LHCN-M2 (cell line): ENCODE measurements at regions not wholly inside any gene's neighbourhood (a gene's known extent, or its start where the extent isn't known, plus 50 kb on each side); places are given as distances from the start of the nearest gene placed in this dataset.

ENCODE experiments used
- DNase-seq: peaks from one replicate; pipeline ENCODE4 v3.0.0-alpha.2; 2012; ENCODE audit warnings: low read depth

GRCh38 chr1:229058729-229059128, 212.2 kb upstream of the RAB4A start:
- no peak for DNase-seq

- DNase-seq: no peak
Observed at GRCh38 chr1:229059671-229060539, 211.0 kb upstream of the RAB4A start.

- no peak for DNase-seq
Observed at GRCh38 chr1:229062135-229062534, 208.8 kb upstream of the RAB4A start.

GRCh38 chr1:229063154-229063773, 207.6 kb upstream of the RAB4A start:
- no peak for DNase-seq

GRCh38 chr1:229064320-229065168, 206.4 kb upstream of the RAB4A start:
- no peak for DNase-seq

GRCh38 chr1:229065613-229066012, 205.3 kb upstream of the RAB4A start:
- no peak for DNase-seq

GRCh38 chr1:229066591-229066990, 204.3 kb upstream of the RAB4A start:
- no peak for DNase-seq

- no peak for DNase-seq
Observed at GRCh38 chr1:229067546-229067945, 203.4 kb upstream of the RAB4A start.

GRCh38 chr1:229068270-229068987, 202.5 kb upstream of the RAB4A start:
- DNase-seq: no peak

GRCh38 chr1:229069176-229069575, 201.7 kb upstream of the RAB4A start:
- DNase-seq: no peak

GRCh38 chr1:229070168-229070567, 200.7 kb upstream of the RAB4A start:
- peak; percentile 18 for DNase-seq

GRCh38 chr1:229073251-229073650, 197.7 kb upstream of the RAB4A start:
- DNase-seq: no peak

GRCh38 chr1:229075217-229075616, 195.7 kb upstream of the RAB4A start:
- DNase-seq: no peak

- DNase-seq: no peak
Observed at GRCh38 chr1:229075716-229076115, 195.2 kb upstream of the RAB4A start.

- DNase-seq: no peak
Observed at GRCh38 chr1:229076195-229076594, 194.7 kb upstream of the RAB4A start.

GRCh38 chr1:229079016-229079595, 191.8 kb upstream of the RAB4A start:
- no peak for DNase-seq

- DNase-seq: no peak
Observed at GRCh38 chr1:229080361-229080760, 190.6 kb upstream of the RAB4A start.

GRCh38 chr1:229085291-229085690, 185.6 kb upstream of the RAB4A start:
- DNase-seq: no peak

- DNase-seq: peak; percentile 9
Observed at GRCh38 chr1:229086091-229086490, 184.8 kb upstream of the RAB4A start.

- no peak for DNase-seq
Observed at GRCh38 chr1:229086686-229087085, 184.2 kb upstream of the RAB4A start.

- DNase-seq: no peak
Observed at GRCh38 chr1:229087339-229087738, 183.6 kb upstream of the RAB4A start.
